SK-N-SH treated with all-trans-retinoic acid at 6 μM for 48 hours (cell line): ENCODE measurements at regions not wholly inside any gene's neighbourhood (a gene's known extent, or its start where the extent isn't known, plus 50 kb on each side); places are given as distances from the start of the nearest gene placed in this dataset.

Experiments
- ATAC-seq: fragments of 200-7000 bp; cut with Tn5 transposase; 3 replicates; pipeline ENCODE4 v1.9.1; 2020; ENCODE audit warnings: mild to moderate bottlenecking, moderate library complexity
- ARNTL ChIP-seq: fragments of 450-650 bp; formaldehyde crosslinking; IDR thresholded peaks from 2 replicates; pipeline ENCODE4 v1.5.0; 2020; ENCODE audit warnings: low read depth, mild to moderate bottlenecking, moderate library complexity, borderline replicate concordance
- BACH2 ChIP-seq: fragments of 250-450 bp; sonication (Bioruptor Pico); IDR thresholded peaks from 2 replicates; pipeline ENCODE4 v1.9.0; 2021; ENCODE audit warnings: mild to moderate bottlenecking, borderline replicate concordance
- CSDC2 ChIP-seq: fragments of 250-450 bp; sonication (Bioruptor Pico); IDR thresholded peaks from 2 replicates; pipeline ENCODE4 v1.5.0; 2020; ENCODE audit warnings: mild to moderate bottlenecking, moderate library complexity
- ESRRG ChIP-seq: fragments of 250-450 bp; sonication (Bioruptor Pico); IDR thresholded peaks from 2 replicates; pipeline ENCODE4 v1.6.1; 2021; ENCODE audit warnings: mild to moderate bottlenecking
- GLIS3 ChIP-seq: fragments of 250-450 bp; sonication (Bioruptor Pico); IDR thresholded peaks from 2 replicates; pipeline ENCODE4 v1.5.0; 2020; ENCODE audit warnings: mild to moderate bottlenecking, moderate library complexity
- ISL1 ChIP-seq: fragments of 250-450 bp; sonication (Bioruptor Pico); IDR thresholded peaks from 2 replicates; pipeline ENCODE4 v2.1.2; 2022; ENCODE audit warnings: mild to moderate bottlenecking, moderate library complexity
- OSR1 ChIP-seq: fragments of 250-450 bp; sonication (Bioruptor Pico); IDR thresholded peaks from 2 replicates; pipeline ENCODE4 v1.8.0; 2022; ENCODE audit warnings: moderate library complexity, mild to moderate bottlenecking, inconsistent platforms
- RARB ChIP-seq: fragments of 250-450 bp; sonication (Bioruptor Pico); IDR thresholded peaks from 2 replicates; pipeline ENCODE4 v1.8.0; 2021; ENCODE audit warnings: mild to moderate bottlenecking, moderate library complexity
- SNAI2 ChIP-seq: fragments of 250-450 bp; sonication (Bioruptor Pico); IDR thresholded peaks from 2 replicates; pipeline ENCODE4 v1.5.0; 2020; ENCODE audit warnings: mild to moderate bottlenecking, moderate library complexity
- TCF4 ChIP-seq: fragments of 250-450 bp; sonication (Bioruptor Pico); IDR thresholded peaks from 2 replicates; pipeline ENCODE4 v1.8.0; 2021; ENCODE audit warnings: mild to moderate bottlenecking, moderate library complexity, borderline replicate concordance
- TOX ChIP-seq: fragments of 250-450 bp; sonication (Bioruptor Pico); IDR thresholded peaks from 2 replicates; pipeline ENCODE4 v1.8.0; 2021; ENCODE audit warnings: mild to moderate bottlenecking, moderate library complexity, borderline replicate concordance
- ZC3H10 ChIP-seq: fragments of 250-450 bp; sonication (Bioruptor Pico); IDR thresholded peaks from 2 replicates; pipeline ENCODE4 v1.5.1; 2021; ENCODE audit warnings: mild to moderate bottlenecking, moderate library complexity
- ZFP3 ChIP-seq: fragments of 250-450 bp; sonication (Bioruptor Pico); IDR thresholded peaks from 2 replicates; pipeline ENCODE4 v1.5.0; 2020; ENCODE audit warnings: mild to moderate bottlenecking, moderate library complexity
- ZFP30 ChIP-seq: fragments of 450-650 bp; formaldehyde crosslinking; IDR thresholded peaks from 2 replicates; pipeline ENCODE4 v1.5.0; 2022; ENCODE audit warnings: mild to moderate bottlenecking, moderate library complexity
- ZNF565 ChIP-seq: fragments of 450-650 bp; formaldehyde crosslinking; conservative IDR thresholded peaks from 2 replicates; pipeline ENCODE4 v1.5.0; 2020; ENCODE audit warnings: low read depth, mild to moderate bottlenecking, moderate library complexity
- ZNF70 ChIP-seq: fragments of 450-650 bp; formaldehyde crosslinking; IDR thresholded peaks from 2 replicates; pipeline ENCODE4 v1.5.0; 2020; ENCODE audit warnings: mild to moderate bottlenecking, moderate library complexity
- ZNF8 ChIP-seq: fragments of 450-650 bp; formaldehyde crosslinking; IDR thresholded peaks from 2 replicates; pipeline ENCODE4 v1.5.0; 2020; ENCODE audit warnings: mild to moderate bottlenecking, moderate library complexity
- TF ChIP-seq, protein P1 (sequence below): fragments of 250-450 bp; sonication (Bioruptor Pico); IDR thresholded peaks from 2 replicates; pipeline ENCODE4 v1.5.1; 2021; ENCODE audit warnings: mild to moderate bottlenecking, moderate library complexity
- TF ChIP-seq, protein P2 (sequence below): fragments of 250-450 bp; sonication (Bioruptor Pico); IDR thresholded peaks from 2 replicates; pipeline ENCODE4 v1.5.1; 2020; ENCODE audit warnings: low read depth, mild to moderate bottlenecking, moderate library complexity
- TF ChIP-seq, protein P3 (sequence below): fragments of 250-450 bp; sonication (Bioruptor Pico); IDR thresholded peaks from 2 replicates; pipeline ENCODE4 v1.5.0; 2020; ENCODE audit warnings: mild to moderate bottlenecking, moderate library complexity
- TF ChIP-seq, protein P4 (sequence below): fragments of 250-450 bp; sonication (Bioruptor Pico); IDR thresholded peaks from 2 replicates; pipeline ENCODE4 v1.8.0; 2021; ENCODE audit warnings: low read depth, mild to moderate bottlenecking, moderate library complexity, borderline replicate concordance
- TF ChIP-seq, protein P5 (sequence below): fragments of 250-450 bp; sonication (Bioruptor Pico); IDR thresholded peaks from 2 replicates; pipeline ENCODE4 v1.8.0; 2020; ENCODE audit warnings: mild to moderate bottlenecking, moderate library complexity, borderline replicate concordance

DNA sequence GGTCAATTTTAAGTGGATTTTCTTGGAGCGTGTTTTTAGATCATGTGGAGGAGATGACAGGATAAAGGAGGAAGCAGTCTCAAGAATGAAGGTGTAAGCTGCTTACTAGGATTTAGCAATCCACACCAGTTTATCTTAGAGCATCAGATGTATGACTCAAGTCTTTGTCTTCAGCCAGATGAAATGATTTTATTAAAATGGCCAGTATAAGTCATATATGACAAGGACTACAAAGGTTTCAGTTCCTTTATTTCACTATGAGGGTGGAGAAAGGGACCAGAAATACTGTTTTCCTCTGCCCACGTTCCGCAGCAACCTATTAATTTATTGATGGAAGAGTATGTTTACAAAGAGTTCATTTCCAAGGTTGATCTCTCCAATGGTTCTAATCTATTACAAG lies 970.5 kb upstream of the SLC39A10 start:
- no peak for ATAC-seq

DNA sequence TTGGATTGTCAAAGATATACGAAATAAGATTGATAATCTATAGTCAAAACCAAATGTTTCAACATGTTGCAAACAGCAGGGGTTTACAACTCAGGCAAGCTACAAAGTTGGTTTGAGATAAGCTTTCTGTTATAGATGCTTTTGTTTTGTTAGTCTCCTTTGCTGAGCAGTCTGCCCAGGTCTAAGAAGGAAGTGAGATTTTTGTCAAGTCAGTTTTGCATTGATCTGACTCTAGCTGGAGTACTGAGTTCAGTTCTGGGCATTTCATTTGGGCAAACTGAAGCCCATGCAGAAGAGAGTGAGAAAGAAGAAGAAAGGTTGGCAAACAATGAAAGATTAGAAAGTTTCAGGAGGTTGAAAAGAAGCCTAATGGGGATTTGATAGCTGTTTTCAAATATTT lies 983.0 kb upstream of the SLC39A10 start:
- ATAC-seq = no peak
- no peak for TF ChIP-seq CSDC2 (CRISPR knock-in tag)

More for the DNA sequence above, 970.5 kb upstream of the SLC39A10 start:
- TF ChIP-seq OSR1 (no peak), GLIS3 (no peak), RARB (CRISPR knock-in tag) (no peak), TCF4 (no peak), ARNTL (no peak), TOX (CRISPR knock-in tag) (no peak)
- TF ChIP-seq, protein P1, sequence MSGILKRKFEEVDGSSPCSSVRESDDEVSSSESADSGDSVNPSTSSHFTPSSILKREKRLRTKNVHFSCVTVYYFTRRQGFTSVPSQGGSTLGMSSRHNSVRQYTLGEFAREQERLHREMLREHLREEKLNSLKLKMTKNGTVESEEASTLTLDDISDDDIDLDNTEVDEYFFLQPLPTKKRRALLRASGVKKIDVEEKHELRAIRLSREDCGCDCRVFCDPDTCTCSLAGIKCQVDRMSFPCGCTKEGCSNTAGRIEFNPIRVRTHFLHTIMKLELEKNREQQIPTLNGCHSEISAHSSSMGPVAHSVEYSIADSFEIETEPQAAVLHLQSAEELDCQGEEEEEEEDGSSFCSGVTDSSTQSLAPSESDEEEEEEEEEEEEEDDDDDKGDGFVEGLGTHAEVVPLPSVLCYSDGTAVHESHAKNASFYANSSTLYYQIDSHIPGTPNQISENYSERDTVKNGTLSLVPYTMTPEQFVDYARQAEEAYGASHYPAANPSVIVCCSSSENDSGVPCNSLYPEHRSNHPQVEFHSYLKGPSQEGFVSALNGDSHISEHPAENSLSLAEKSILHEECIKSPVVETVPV = no peak
- TF ChIP-seq, protein P2, sequence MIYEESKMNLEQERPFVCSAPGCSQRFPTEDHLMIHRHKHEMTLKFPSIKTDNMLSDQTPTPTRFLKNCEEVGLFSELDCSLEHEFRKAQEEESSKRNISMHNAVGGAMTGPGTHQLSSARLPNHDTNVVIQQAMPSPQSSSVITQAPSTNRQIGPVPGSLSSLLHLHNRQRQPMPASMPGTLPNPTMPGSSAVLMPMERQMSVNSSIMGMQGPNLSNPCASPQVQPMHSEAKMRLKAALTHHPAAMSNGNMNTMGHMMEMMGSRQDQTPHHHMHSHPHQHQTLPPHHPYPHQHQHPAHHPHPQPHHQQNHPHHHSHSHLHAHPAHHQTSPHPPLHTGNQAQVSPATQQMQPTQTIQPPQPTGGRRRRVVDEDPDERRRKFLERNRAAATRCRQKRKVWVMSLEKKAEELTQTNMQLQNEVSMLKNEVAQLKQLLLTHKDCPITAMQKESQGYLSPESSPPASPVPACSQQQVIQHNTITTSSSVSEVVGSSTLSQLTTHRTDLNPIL (CRISPR knock-in tag) = no peak

DNA sequence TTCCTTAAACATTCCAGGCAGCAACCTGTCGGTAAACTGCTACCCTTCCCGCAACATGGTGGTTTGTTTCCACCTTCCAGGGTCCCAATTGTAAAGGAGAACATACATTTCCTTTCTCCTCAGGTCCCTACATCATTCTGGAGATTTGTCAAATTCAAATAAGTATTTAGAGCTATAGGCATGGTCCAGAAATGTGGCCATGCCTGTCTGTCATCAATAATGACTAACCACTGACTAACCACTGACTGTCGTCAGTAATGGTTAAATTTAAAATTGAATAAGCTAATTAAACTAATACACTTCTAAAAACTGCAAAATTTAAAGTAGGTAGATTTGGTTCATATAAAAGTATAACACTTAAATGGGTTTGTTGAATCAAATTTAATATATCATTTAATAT lies 984.0 kb upstream of the SLC39A10 start:
- TF ChIP-seq RARB (CRISPR knock-in tag) (no peak), ISL1 (no peak), ZNF8 (CRISPR knock-in tag) (no peak), ZFP3 (CRISPR knock-in tag) (no peak), GLIS3 (no peak), BACH2 (CRISPR knock-in tag) (no peak), ESRRG (CRISPR knock-in tag) (no peak), TOX (CRISPR knock-in tag) (no peak), ARNTL (no peak), ZFP30 (CRISPR knock-in tag) (no peak), ZNF70 (CRISPR knock-in tag) (no peak), ZC3H10 (CRISPR knock-in tag) (no peak), SNAI2 (no peak), ZNF565 (CRISPR knock-in tag) (no peak)
- TF ChIP-seq, protein P2 (CRISPR knock-in tag) = no peak
- TF ChIP-seq, protein P3, sequence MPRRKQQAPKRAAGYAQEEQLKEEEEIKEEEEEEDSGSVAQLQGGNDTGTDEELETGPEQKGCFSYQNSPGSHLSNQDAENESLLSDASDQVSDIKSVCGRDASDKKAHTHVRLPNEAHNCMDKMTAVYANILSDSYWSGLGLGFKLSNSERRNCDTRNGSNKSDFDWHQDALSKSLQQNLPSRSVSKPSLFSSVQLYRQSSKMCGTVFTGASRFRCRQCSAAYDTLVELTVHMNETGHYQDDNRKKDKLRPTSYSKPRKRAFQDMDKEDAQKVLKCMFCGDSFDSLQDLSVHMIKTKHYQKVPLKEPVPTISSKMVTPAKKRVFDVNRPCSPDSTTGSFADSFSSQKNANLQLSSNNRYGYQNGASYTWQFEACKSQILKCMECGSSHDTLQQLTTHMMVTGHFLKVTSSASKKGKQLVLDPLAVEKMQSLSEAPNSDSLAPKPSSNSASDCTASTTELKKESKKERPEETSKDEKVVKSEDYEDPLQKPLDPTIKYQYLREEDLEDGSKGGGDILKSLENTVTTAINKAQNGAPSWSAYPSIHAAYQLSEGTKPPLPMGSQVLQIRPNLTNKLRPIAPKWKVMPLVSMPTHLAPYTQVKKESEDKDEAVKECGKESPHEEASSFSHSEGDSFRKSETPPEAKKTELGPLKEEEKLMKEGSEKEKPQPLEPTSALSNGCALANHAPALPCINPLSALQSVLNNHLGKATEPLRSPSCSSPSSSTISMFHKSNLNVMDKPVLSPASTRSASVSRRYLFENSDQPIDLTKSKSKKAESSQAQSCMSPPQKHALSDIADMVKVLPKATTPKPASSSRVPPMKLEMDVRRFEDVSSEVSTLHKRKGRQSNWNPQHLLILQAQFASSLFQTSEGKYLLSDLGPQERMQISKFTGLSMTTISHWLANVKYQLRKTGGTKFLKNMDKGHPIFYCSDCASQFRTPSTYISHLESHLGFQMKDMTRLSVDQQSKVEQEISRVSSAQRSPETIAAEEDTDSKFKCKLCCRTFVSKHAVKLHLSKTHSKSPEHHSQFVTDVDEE = no peak
- TF ChIP-seq, protein P4, sequence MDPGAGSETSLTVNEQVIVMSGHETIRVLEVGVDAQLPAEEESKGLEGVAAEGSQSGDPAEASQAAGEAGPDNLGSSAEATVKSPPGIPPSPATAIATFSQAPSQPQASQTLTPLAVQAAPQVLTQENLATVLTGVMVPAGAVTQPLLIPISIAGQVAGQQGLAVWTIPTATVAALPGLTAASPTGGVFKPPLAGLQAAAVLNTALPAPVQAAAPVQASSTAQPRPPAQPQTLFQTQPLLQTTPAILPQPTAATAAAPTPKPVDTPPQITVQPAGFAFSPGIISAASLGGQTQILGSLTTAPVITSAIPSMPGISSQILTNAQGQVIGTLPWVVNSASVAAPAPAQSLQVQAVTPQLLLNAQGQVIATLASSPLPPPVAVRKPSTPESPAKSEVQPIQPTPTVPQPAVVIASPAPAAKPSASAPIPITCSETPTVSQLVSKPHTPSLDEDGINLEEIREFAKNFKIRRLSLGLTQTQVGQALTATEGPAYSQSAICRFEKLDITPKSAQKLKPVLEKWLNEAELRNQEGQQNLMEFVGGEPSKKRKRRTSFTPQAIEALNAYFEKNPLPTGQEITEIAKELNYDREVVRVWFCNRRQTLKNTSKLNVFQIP (CRISPR knock-in tag) = no peak
- TF ChIP-seq, protein P1 = no peak
- TF ChIP-seq, protein P5, sequence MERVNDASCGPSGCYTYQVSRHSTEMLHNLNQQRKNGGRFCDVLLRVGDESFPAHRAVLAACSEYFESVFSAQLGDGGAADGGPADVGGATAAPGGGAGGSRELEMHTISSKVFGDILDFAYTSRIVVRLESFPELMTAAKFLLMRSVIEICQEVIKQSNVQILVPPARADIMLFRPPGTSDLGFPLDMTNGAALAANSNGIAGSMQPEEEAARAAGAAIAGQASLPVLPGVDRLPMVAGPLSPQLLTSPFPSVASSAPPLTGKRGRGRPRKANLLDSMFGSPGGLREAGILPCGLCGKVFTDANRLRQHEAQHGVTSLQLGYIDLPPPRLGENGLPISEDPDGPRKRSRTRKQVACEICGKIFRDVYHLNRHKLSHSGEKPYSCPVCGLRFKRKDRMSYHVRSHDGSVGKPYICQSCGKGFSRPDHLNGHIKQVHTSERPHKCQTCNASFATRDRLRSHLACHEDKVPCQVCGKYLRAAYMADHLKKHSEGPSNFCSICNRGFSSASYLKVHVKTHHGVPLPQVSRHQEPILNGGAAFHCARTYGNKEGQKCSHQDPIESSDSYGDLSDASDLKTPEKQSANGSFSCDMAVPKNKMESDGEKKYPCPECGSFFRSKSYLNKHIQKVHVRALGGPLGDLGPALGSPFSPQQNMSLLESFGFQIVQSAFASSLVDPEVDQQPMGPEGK = no peak
- no peak for ATAC-seq
